ENCODE measurements at regions not wholly inside any gene's neighbourhood (a gene's known extent, or its start where the extent isn't known, plus 50 kb on each side); places are given as distances from the start of the nearest gene placed in this dataset.

- ATAC-seq, result no peak
- peaks cover 46% of the 10 kb centered on the region for H3K27me3 ChIP-seq (ENCODE audit: insufficient read depth, low read length)
- H3K4me2 ChIP-seq (ENCODE audit: low read length), result no peak overlapping the region
- no peaks in the 10 kb centered on the region for H3K9me3 ChIP-seq (ENCODE audit: control insufficient read depth in 1 of 2, insufficient read depth in 1 of 2, low read depth in 1 of 2, low read length in 2 of 2)
- RAD21 ChIA-PET (ENCODE audit: low non-redundant PET in 1 of 2, low total read pairs in 2 of 2, uncharacterized antibody in 2 of 2, unreplicated experiment in 2 of 2), result no interaction called here
- TF ChIP-seq EGR1 (IDR thresholded peaks at IDR 0.05; ENCODE audit: low read depth) (no peak), CBX3 (IDR thresholded peaks at IDR 0.05; ENCODE audit: low read depth) (no peak), POLR2A (IDR thresholded peaks at IDR 0.05; ENCODE audit: borderline replicate concordance, extremely low read depth, insufficient read depth, insufficient read length) (no peak), EZH2 (IDR thresholded peaks at IDR 0.05) (no peak), REST (IDR thresholded peaks at IDR 0.05; ENCODE audit: low read depth) (no peak), JUND (IDR thresholded peaks at IDR 0.05) (no peak), ATF3 (IDR thresholded peaks at IDR 0.05) (no peak), ZBTB33 (IDR thresholded peaks at IDR 0.05; ENCODE audit: extremely low read depth, insufficient replicate concordance, low read length) (no peak), SRF (IDR thresholded peaks at IDR 0.05; ENCODE audit: low read depth) (no peak)
- TF ChIP-seq, protein P1, sequence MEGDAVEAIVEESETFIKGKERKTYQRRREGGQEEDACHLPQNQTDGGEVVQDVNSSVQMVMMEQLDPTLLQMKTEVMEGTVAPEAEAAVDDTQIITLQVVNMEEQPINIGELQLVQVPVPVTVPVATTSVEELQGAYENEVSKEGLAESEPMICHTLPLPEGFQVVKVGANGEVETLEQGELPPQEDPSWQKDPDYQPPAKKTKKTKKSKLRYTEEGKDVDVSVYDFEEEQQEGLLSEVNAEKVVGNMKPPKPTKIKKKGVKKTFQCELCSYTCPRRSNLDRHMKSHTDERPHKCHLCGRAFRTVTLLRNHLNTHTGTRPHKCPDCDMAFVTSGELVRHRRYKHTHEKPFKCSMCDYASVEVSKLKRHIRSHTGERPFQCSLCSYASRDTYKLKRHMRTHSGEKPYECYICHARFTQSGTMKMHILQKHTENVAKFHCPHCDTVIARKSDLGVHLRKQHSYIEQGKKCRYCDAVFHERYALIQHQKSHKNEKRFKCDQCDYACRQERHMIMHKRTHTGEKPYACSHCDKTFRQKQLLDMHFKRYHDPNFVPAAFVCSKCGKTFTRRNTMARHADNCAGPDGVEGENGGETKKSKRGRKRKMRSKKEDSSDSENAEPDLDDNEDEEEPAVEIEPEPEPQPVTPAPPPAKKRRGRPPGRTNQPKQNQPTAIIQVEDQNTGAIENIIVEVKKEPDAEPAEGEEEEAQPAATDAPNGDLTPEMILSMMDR (IDR thresholded peaks at IDR 0.05 in 2 of 3, conservative IDR thresholded peaks at IDR 0.05 in 1 of 3; ENCODE audit: borderline replicate concordance in 1 of 3, insufficient read depth in 1 of 3, low read depth in 2 of 3, low read length in 2 of 3), result no peak
- no peak overlapping the region for H3K4me3 ChIP-seq (replicated peaks in 1 of 2; ENCODE audit: low read depth in 1 of 2, low read length in 2 of 2)
- no peak overlapping the region for H3K9ac ChIP-seq (ENCODE audit: low read length)
- H3K79me2 ChIP-seq (ENCODE audit: insufficient read depth, low read length), result no peaks in the 10 kb centered on the region
- POLR2A ChIA-PET, result no interaction called here
- H3K9me2 ChIP-seq (ENCODE audit: insufficient read depth), result no peaks in the 10 kb centered on the region
- H3K27ac ChIP-seq (ENCODE audit: low read depth, low read length), result no peak overlapping the region
- no peak overlapping the region for H2AFZ ChIP-seq (ENCODE audit: low read depth, low read length, poor library complexity, severe bottlenecking)
- no TSS peak for BruUV-seq (replicated peaks)
- intact Hi-C loops (cut with micrococcal nuclease), result no loop called here
- no peaks in the 10 kb centered on the region for H4K20me1 ChIP-seq (ENCODE audit: insufficient read depth)
- CTCF ChIA-PET, result no interaction called here
- DNase-seq (ENCODE audit: low read depth, low spot score), result no peak
- no peaks in the 10 kb centered on the region for H3K4me1 ChIP-seq (ENCODE audit: control insufficient read depth in 1 of 2, insufficient read depth in 2 of 2, low read length in 2 of 2)
- H3K36me3 ChIP-seq (ENCODE audit: control insufficient read depth in 1 of 2, insufficient read depth in 2 of 2, low read length in 2 of 2), result no peaks in the 10 kb centered on the region
These were observed 85.8 kb upstream of the WSCD2 start for GRCh38 chr12:108043286-108043685.

All from HCT116 (cell line).